SU-DHL-6 (cell line): ENCODE measurements at regions not wholly inside any gene's neighbourhood (a gene's known extent, or its start where the extent isn't known, plus 50 kb on each side); places are given as distances from the start of the nearest gene placed in this dataset.

ENCODE experiments used
- H2AFZ ChIP-seq: fragments of 200-600 bp; sonication (generic); 2 replicates; pipeline ENCODE4 v1.6.1; 2014; ENCODE audit warnings: low read depth, mild to moderate bottlenecking, moderate library complexity, mixed read lengths, antibody characterized with exemption, low read length; ENCODE audit not compliant: severe bottlenecking
- H3F3A ChIP-seq: fragments of 200-600 bp; shearing (Covaris generic); 2 replicates; pipeline ENCODE4 v1.6.0; 2016; ENCODE audit warnings: antibody characterized with exemption, mild to moderate bottlenecking; ENCODE audit not compliant: insufficient read depth
- H3K27ac ChIP-seq: fragments of 200-600 bp; sonication (generic); 2 replicates; pipeline ENCODE4 v1.5.1; 2016; ENCODE audit warnings: low read depth, mild to moderate bottlenecking, low read length, moderate library complexity, mixed read lengths
- H3K27me3 ChIP-seq: fragments of 200-600 bp; sonication (generic), shearing (Covaris generic); 2 replicates; pipeline ENCODE4 v1.6.0; 2014; ENCODE audit warnings: mild to moderate bottlenecking, low read length
- H3K36me3 ChIP-seq: fragments of 200-600 bp; sonication (generic); 2 replicates; pipeline ENCODE4 v1.6.1; 2014; ENCODE audit warnings: mild to moderate bottlenecking, low read length, mixed read lengths
- H3K4me2 ChIP-seq: fragments of 300-600, 200-600 bp; shearing (Covaris generic), sonication (generic); 2 replicates; pipeline ENCODE4 v1.6.0; 2014; ENCODE audit warnings: low read length, low read depth, mild to moderate bottlenecking; ENCODE audit not compliant: poor library complexity, severe bottlenecking
- H3K4me3 ChIP-seq: fragments of 200-600 bp; sonication (generic); 2 replicates; pipeline ENCODE4 v1.5.1; 2014; ENCODE audit warnings: antibody characterized with exemption, low read length, mild to moderate bottlenecking, mixed read lengths; ENCODE audit not compliant: insufficient read depth, poor library complexity, severe bottlenecking
- H3K79me2 ChIP-seq: fragments of 200-600 bp; sonication (generic); 2 replicates; pipeline ENCODE4 v1.6.1; 2014; ENCODE audit warnings: mild to moderate bottlenecking, low read length, moderate library complexity; ENCODE audit not compliant: insufficient read depth
- H3K9ac ChIP-seq: fragments of 200-600 bp; sonication (generic); 2 replicates; pipeline ENCODE4 v1.7.0; 2014; ENCODE audit warnings: mild to moderate bottlenecking, low read length
- H3K9me2 ChIP-seq: fragments of 200-600 bp; sonication (generic); replicated peaks from 2 replicates; pipeline ENCODE4 v1.6.1; 2014; ENCODE audit warnings: low read length; ENCODE audit not compliant: insufficient read depth
- H3K9me3 ChIP-seq: fragments of 200-600 bp; sonication (generic); 2 replicates; pipeline ENCODE4 v1.6.1; 2014; ENCODE audit warnings: low read length, mixed read lengths; ENCODE audit not compliant: insufficient read depth
- H4K20me1 ChIP-seq: fragments of 200-600 bp; sonication (generic); 2 replicates; pipeline ENCODE4 v1.6.1; 2014; ENCODE audit warnings: low read depth, mild to moderate bottlenecking, antibody characterized with exemption, low read length, moderate library complexity, mixed read lengths
- EZH2phosphoT487 ChIP-seq: fragments of 200-600 bp; sonication (generic), shearing (Covaris generic); conservative IDR thresholded peaks from 2 replicates; pipeline ENCODE4 v1.6.1; 2018; ENCODE audit warnings: mild to moderate bottlenecking, antibody characterized with exemption, low read length, moderate library complexity, mixed read lengths
- TF ChIP-seq, protein P1 (sequence below): fragments of 200-600 bp; sonication (generic); IDR thresholded peaks from one replicate; pipeline ENCODE4 v1.5.1; 2017; ENCODE audit warnings: antibody characterized with exemption, mild to moderate bottlenecking, low read length, moderate library complexity; ENCODE audit not compliant: insufficient read depth, poor library complexity, severe bottlenecking

DNA sequence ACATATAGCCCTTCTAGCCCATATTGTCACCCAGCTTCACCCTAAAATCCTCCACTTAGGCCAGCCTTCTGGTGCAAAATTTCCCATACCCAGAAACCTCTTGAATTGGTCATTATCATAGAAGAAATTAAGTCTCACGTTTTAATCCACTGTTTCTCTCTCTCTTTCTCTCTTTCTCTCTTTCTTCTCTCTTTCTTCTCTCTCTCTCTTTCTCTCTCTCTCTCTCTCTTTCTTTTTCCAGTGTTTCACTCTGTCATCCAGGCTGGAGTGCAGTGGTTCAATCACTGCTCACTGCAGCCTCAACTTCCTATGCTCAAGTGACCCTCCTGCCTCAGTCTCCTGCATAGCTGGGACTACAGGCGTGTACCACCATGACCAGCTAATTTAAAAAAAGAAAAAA lies 363.4 kb downstream of the TMEM167A start:
- Histone ChIP-seq H3K9me3 (no peaks in the 10 kb centered on the region), H3K4me2 (no peak overlapping the region), H3K4me3 (no peak overlapping the region), H3K9ac (no peak overlapping the region), H3K9me2 (no peaks in the 10 kb centered on the region), H3K79me2 (no peaks in the 10 kb centered on the region), H3K27me3 (no peaks in the 10 kb centered on the region), H3F3A (no peaks in the 10 kb centered on the region), H3K27ac (no peak overlapping the region), H4K20me1 (no peaks in the 10 kb centered on the region), H2AFZ (no peak overlapping the region), H3K36me3 (no peaks in the 10 kb centered on the region)
- TF ChIP-seq, protein P1, sequence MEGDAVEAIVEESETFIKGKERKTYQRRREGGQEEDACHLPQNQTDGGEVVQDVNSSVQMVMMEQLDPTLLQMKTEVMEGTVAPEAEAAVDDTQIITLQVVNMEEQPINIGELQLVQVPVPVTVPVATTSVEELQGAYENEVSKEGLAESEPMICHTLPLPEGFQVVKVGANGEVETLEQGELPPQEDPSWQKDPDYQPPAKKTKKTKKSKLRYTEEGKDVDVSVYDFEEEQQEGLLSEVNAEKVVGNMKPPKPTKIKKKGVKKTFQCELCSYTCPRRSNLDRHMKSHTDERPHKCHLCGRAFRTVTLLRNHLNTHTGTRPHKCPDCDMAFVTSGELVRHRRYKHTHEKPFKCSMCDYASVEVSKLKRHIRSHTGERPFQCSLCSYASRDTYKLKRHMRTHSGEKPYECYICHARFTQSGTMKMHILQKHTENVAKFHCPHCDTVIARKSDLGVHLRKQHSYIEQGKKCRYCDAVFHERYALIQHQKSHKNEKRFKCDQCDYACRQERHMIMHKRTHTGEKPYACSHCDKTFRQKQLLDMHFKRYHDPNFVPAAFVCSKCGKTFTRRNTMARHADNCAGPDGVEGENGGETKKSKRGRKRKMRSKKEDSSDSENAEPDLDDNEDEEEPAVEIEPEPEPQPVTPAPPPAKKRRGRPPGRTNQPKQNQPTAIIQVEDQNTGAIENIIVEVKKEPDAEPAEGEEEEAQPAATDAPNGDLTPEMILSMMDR: no peak
- TF ChIP-seq EZH2phosphoT487: no peak

DNA sequence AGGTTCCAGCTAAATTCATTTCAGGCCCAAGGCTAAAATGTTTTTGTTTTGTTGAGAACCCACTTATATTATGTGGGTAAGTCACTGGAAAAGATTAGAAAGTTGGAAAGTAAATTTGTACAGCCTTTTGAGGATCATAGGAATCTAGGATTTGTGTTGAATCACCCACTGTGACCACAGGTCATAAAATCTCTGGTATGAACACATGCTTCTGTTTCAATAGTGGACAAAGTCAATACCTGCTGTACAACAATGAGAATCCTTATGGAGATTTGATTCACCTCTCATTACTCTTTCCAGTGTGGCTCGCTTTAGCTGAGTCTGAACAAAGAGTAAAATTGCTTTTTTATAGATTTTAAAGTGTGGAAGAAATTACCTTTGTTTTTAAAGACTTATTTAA lies 369.5 kb downstream of the TMEM167A start:
- TF ChIP-seq EZH2phosphoT487: no peak
- TF ChIP-seq, protein P1: no peak
- H2AFZ ChIP-seq: no peak overlapping the region
- H3K9me2 ChIP-seq: no peaks in the 10 kb centered on the region
- no peak overlapping the region for H3K4me3 ChIP-seq
- H3K27ac ChIP-seq: no peak overlapping the region
- no peaks in the 10 kb centered on the region for H3K79me2 ChIP-seq
- H3F3A ChIP-seq: no peaks in the 10 kb centered on the region
- H3K9ac ChIP-seq: no peak overlapping the region
- no peaks in the 10 kb centered on the region for H4K20me1 ChIP-seq
- H3K27me3 ChIP-seq: no peaks in the 10 kb centered on the region
- H3K9me3 ChIP-seq: no peaks in the 10 kb centered on the region
- H3K36me3 ChIP-seq: no peaks in the 10 kb centered on the region
- no peak overlapping the region for H3K4me2 ChIP-seq

DNA sequence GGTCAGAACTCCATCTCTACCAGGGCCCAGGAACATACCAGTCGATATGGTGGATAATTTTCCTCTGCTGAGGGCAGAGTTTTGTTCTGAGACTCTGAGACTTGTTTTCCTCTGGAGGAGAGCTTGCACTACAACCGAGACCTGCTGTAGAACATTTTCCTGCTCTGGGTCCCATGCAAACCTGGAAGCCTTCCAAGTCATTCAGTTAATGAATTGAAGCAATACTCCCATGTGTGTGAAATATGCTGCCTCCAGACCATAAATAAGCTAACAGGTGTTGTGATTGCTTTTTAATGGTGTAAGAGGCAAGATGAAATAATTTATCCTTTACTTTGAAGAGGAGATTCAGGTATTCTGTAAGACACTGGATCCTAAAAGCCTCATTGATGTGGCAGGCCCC lies 372.8 kb downstream of the TMEM167A start:
- TF ChIP-seq, protein P1: no peak
- TF ChIP-seq EZH2phosphoT487: no peak
- H4K20me1 ChIP-seq: no peaks in the 10 kb centered on the region
- no peak overlapping the region for H3K4me3 ChIP-seq
- no peaks in the 10 kb centered on the region for H3K36me3 ChIP-seq
- H3K79me2 ChIP-seq: no peaks in the 10 kb centered on the region
- H3K9me2 ChIP-seq: no peaks in the 10 kb centered on the region
- H3K27me3 ChIP-seq: no peaks in the 10 kb centered on the region
- no peaks in the 10 kb centered on the region for H3F3A ChIP-seq
- H3K9me3 ChIP-seq: no peaks in the 10 kb centered on the region
- no peak overlapping the region for H3K27ac ChIP-seq
- H3K4me2 ChIP-seq: no peak overlapping the region
- H2AFZ ChIP-seq: no peak overlapping the region
- H3K9ac ChIP-seq: no peak overlapping the region

DNA sequence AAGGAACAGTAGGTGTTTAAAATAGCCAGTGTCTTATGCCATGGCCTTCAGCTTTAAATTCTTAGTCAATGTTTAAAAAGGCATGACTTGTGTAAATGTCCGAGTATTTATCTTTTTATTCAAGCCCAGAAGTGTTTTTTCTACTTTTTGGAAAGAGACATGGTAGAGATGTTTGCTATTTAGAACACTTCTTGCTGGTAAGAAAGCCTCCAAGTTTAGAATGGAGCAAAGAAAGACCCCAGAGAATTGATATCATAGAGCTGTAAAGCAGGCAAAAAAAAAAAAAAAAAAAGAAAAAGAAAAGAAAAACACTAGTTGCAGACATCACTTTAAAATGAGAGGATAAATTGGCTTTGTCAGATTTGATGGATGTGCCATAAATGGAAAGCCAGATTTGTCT lies 375.1 kb downstream of the TMEM167A start:
- Histone ChIP-seq H3K4me2 (no peak overlapping the region), H3K9me2 (no peaks in the 10 kb centered on the region), H3K27ac (no peak overlapping the region), H4K20me1 (no peaks in the 10 kb centered on the region), H3K4me3 (no peak overlapping the region), H3K79me2 (no peaks in the 10 kb centered on the region), H3K36me3 (no peaks in the 10 kb centered on the region), H3F3A (no peaks in the 10 kb centered on the region), H3K27me3 (no peaks in the 10 kb centered on the region), H3K9ac (no peak overlapping the region), H3K9me3 (no peaks in the 10 kb centered on the region), H2AFZ (no peak overlapping the region)
- TF ChIP-seq, protein P1: no peak
- TF ChIP-seq EZH2phosphoT487: no peak
